Dendritic cell treated with granulocyte-macrophage colony-stimulating factor and Interleukin-4, amounts not matched to agents 40 ng/mL and 50 ng/mL, for 4 days (primary cell): ENCODE measurements at regions not wholly inside any gene's neighbourhood (a gene's known extent, or its start where the extent isn't known, plus 50 kb on each side); places are given as distances from the start of the nearest gene placed in this dataset.

ENCODE experiments used
- H3K27ac Mint-ChIP-seq: one replicate; pipeline ENCODE4 v1.8.0; 2022; ENCODE audit warnings: mild to moderate bottlenecking, mixed read lengths
- H3K27me3 Mint-ChIP-seq: one replicate; pipeline ENCODE4 v1.8.0; 2022; ENCODE audit warnings: mild to moderate bottlenecking, mixed read lengths
- H3K36me3 Mint-ChIP-seq: one replicate; pipeline ENCODE4 v1.8.0; 2022; ENCODE audit warnings: low read depth, mixed read lengths
- H3K4me1 Mint-ChIP-seq: one replicate; pipeline ENCODE4 v1.8.0; 2022; ENCODE audit warnings: low read depth, mixed read lengths
- H3K4me3 Mint-ChIP-seq: one replicate; pipeline ENCODE4 v1.8.0; 2022; ENCODE audit warnings: mild to moderate bottlenecking, moderate library complexity, mixed read lengths
- H3K9me3 Mint-ChIP-seq: one replicate; pipeline ENCODE4 v1.8.0; 2022; ENCODE audit warnings: mixed read lengths
- intact Hi-C: fragments of 100-400 bp; cut with micrococcal nuclease; formaldehyde crosslinking; loops from one replicate; pipeline ENCODE4 v1.15.0; 2022

GRCh38 chr6:104531646-104532045 is 328.1 kb downstream of the HACE1 start:
- intact Hi-C loops, result no loop called here
- Mint-ChIP-seq H3K4me3 (no peak overlapping the region), H3K36me3 (no peaks in the 10 kb centered on the region), H3K4me1 (peaks cover 13% of the 10 kb centered on the region), H3K27me3 (no peaks in the 10 kb centered on the region), H3K9me3 (no peaks in the 10 kb centered on the region), H3K27ac (no peak overlapping the region)

- no peak overlapping the region for H3K4me3 Mint-ChIP-seq
- H3K27ac Mint-ChIP-seq, result no peak overlapping the region
- no peaks in the 10 kb centered on the region for H3K27me3 Mint-ChIP-seq
- no peaks in the 10 kb centered on the region for H3K9me3 Mint-ChIP-seq
- H3K36me3 Mint-ChIP-seq, result no peaks in the 10 kb centered on the region
- peaks cover 13% of the 10 kb centered on the region for H3K4me1 Mint-ChIP-seq
- intact Hi-C loops, result loop anchor here (5.0 kb wide), 1 partner anchor 244 kb away; no protein-coding TSS in a partner anchor
Measured at GRCh38 chr6:104527761-104528415, 331.8 kb downstream of the HACE1 start.

- H3K36me3 Mint-ChIP-seq, result no peaks in the 10 kb centered on the region
- no peaks in the 10 kb centered on the region for H3K9me3 Mint-ChIP-seq
- H3K27me3 Mint-ChIP-seq, result peaks cover 3% of the 10 kb centered on the region
- H3K4me3 Mint-ChIP-seq, result no peak overlapping the region
- no peak overlapping the region for H3K27ac Mint-ChIP-seq
- H3K4me1 Mint-ChIP-seq, result peaks cover 13% of the 10 kb centered on the region
- intact Hi-C loops, result loop anchor here (5.0 kb wide), 1 partner anchor 245 kb away; no protein-coding TSS in a partner anchor
Measured at GRCh38 chr6:104527311-104527710, 332.4 kb downstream of the HACE1 start.

GRCh38 chr6:104526376-104526775 is 333.3 kb downstream of the HACE1 start:
- Mint-ChIP-seq H3K9me3 (no peaks in the 10 kb centered on the region), H3K36me3 (no peaks in the 10 kb centered on the region), H3K27me3 (peaks cover 3% of the 10 kb centered on the region), H3K4me1 (peaks cover 13% of the 10 kb centered on the region), H3K4me3 (no peak overlapping the region), H3K27ac (no peak overlapping the region)
- intact Hi-C loops, result loop anchor here (5.0 kb wide), 1 partner anchor 246 kb away; no protein-coding TSS in a partner anchor

- no peaks in the 10 kb centered on the region for H3K36me3 Mint-ChIP-seq
- intact Hi-C loops, result loop anchor here (5.0 kb wide), 1 partner anchor 247 kb away; no protein-coding TSS in a partner anchor
- H3K27me3 Mint-ChIP-seq, result peaks cover 3% of the 10 kb centered on the region
- peaks cover 13% of the 10 kb centered on the region for H3K4me1 Mint-ChIP-seq
- H3K4me3 Mint-ChIP-seq, result no peak overlapping the region
- H3K27ac Mint-ChIP-seq, result no peak overlapping the region
- H3K9me3 Mint-ChIP-seq, result no peaks in the 10 kb centered on the region
Measured at GRCh38 chr6:104525677-104526322, 333.9 kb downstream of the HACE1 start.

- Mint-ChIP-seq H3K27ac (no peak overlapping the region), H3K9me3 (no peaks in the 10 kb centered on the region), H3K4me3 (no peak overlapping the region), H3K27me3 (peaks cover 3% of the 10 kb centered on the region), H3K4me1 (peaks cover 8% of the 10 kb centered on the region), H3K36me3 (no peaks in the 10 kb centered on the region)
- intact Hi-C loops, result no loop called here
Measured at GRCh38 chr6:104522533-104522932, 337.2 kb downstream of the HACE1 start.

- intact Hi-C loops, result no loop called here
- Mint-ChIP-seq H3K4me3 (no peak overlapping the region), H3K4me1 (no peaks in the 10 kb centered on the region), H3K27ac (no peak overlapping the region), H3K27me3 (peaks cover 3% of the 10 kb centered on the region), H3K9me3 (no peaks in the 10 kb centered on the region), H3K36me3 (no peaks in the 10 kb centered on the region)
Measured at GRCh38 chr6:104521176-104521575, 338.5 kb downstream of the HACE1 start.

GRCh38 chr6:104519566-104519965 is 340.2 kb downstream of the HACE1 start:
- H3K27me3 Mint-ChIP-seq, result peaks cover 3% of the 10 kb centered on the region
- H3K4me1 Mint-ChIP-seq, result no peaks in the 10 kb centered on the region
- no peaks in the 10 kb centered on the region for H3K9me3 Mint-ChIP-seq
- H3K27ac Mint-ChIP-seq, result no peak overlapping the region
- intact Hi-C loops, result no loop called here
- H3K4me3 Mint-ChIP-seq, result no peak overlapping the region
- H3K36me3 Mint-ChIP-seq, result no peaks in the 10 kb centered on the region

GRCh38 chr6:104509355-104509754 is 350.4 kb downstream of the HACE1 start:
- H3K36me3 Mint-ChIP-seq, result no peaks in the 10 kb centered on the region
- H3K27ac Mint-ChIP-seq, result no peak overlapping the region
- no peaks in the 10 kb centered on the region for H3K27me3 Mint-ChIP-seq
- intact Hi-C loops, result no loop called here
- no peaks in the 10 kb centered on the region for H3K4me1 Mint-ChIP-seq
- H3K4me3 Mint-ChIP-seq, result no peak overlapping the region
- no peaks in the 10 kb centered on the region for H3K9me3 Mint-ChIP-seq

GRCh38 chr6:104506429-104506828 is 353.3 kb downstream of the HACE1 start:
- Mint-ChIP-seq H3K9me3 (no peaks in the 10 kb centered on the region), H3K27me3 (no peaks in the 10 kb centered on the region), H3K4me3 (no peak overlapping the region), H3K36me3 (no peaks in the 10 kb centered on the region), H3K4me1 (no peaks in the 10 kb centered on the region), H3K27ac (no peak overlapping the region)
- intact Hi-C loops, result no loop called here

GRCh38 chr6:104505838-104506237 is 353.9 kb downstream of the HACE1 start:
- no peaks in the 10 kb centered on the region for H3K27me3 Mint-ChIP-seq
- intact Hi-C loops, result no loop called here
- no peaks in the 10 kb centered on the region for H3K36me3 Mint-ChIP-seq
- no peaks in the 10 kb centered on the region for H3K4me1 Mint-ChIP-seq
- H3K9me3 Mint-ChIP-seq, result no peaks in the 10 kb centered on the region
- H3K4me3 Mint-ChIP-seq, result no peak overlapping the region
- no peak overlapping the region for H3K27ac Mint-ChIP-seq

GRCh38 chr6:104500265-104500664 is 359.5 kb downstream of the HACE1 start:
- no peaks in the 10 kb centered on the region for H3K27me3 Mint-ChIP-seq
- H3K4me1 Mint-ChIP-seq, result no peaks in the 10 kb centered on the region
- intact Hi-C loops, result no loop called here
- no peak overlapping the region for H3K27ac Mint-ChIP-seq
- no peaks in the 10 kb centered on the region for H3K9me3 Mint-ChIP-seq
- no peaks in the 10 kb centered on the region for H3K36me3 Mint-ChIP-seq
- H3K4me3 Mint-ChIP-seq, result no peak overlapping the region

- intact Hi-C loops, result no loop called here
- Mint-ChIP-seq H3K27ac (no peak overlapping the region), H3K4me1 (no peaks in the 10 kb centered on the region), H3K36me3 (no peaks in the 10 kb centered on the region), H3K9me3 (no peaks in the 10 kb centered on the region), H3K27me3 (no peaks in the 10 kb centered on the region), H3K4me3 (no peak overlapping the region)
Measured at GRCh38 chr6:104486035-104486434, 373.7 kb downstream of the HACE1 start.

- Mint-ChIP-seq H3K27me3 (no peaks in the 10 kb centered on the region), H3K4me3 (no peak overlapping the region), H3K27ac (no peak overlapping the region), H3K36me3 (no peaks in the 10 kb centered on the region), H3K4me1 (no peaks in the 10 kb centered on the region), H3K9me3 (no peaks in the 10 kb centered on the region)
- intact Hi-C loops, result no loop called here
Measured at GRCh38 chr6:104484626-104485025, 375.1 kb downstream of the HACE1 start.

- no peak overlapping the region for H3K4me3 Mint-ChIP-seq
- no peaks in the 10 kb centered on the region for H3K9me3 Mint-ChIP-seq
- H3K36me3 Mint-ChIP-seq, result no peaks in the 10 kb centered on the region
- H3K4me1 Mint-ChIP-seq, result no peaks in the 10 kb centered on the region
- intact Hi-C loops, result no loop called here
- no peak overlapping the region for H3K27ac Mint-ChIP-seq
- no peaks in the 10 kb centered on the region for H3K27me3 Mint-ChIP-seq
Measured at GRCh38 chr6:104484191-104484590, 375.5 kb downstream of the HACE1 start.
